ENCODE measurements at regions not wholly inside any gene's neighbourhood (a gene's known extent, or its start where the extent isn't known, plus 50 kb on each side); places are given as distances from the start of the nearest gene placed in this dataset.
A peak's percentile ranks its signal among the peaks of the same experiment; 100 is the strongest.

DNA sequence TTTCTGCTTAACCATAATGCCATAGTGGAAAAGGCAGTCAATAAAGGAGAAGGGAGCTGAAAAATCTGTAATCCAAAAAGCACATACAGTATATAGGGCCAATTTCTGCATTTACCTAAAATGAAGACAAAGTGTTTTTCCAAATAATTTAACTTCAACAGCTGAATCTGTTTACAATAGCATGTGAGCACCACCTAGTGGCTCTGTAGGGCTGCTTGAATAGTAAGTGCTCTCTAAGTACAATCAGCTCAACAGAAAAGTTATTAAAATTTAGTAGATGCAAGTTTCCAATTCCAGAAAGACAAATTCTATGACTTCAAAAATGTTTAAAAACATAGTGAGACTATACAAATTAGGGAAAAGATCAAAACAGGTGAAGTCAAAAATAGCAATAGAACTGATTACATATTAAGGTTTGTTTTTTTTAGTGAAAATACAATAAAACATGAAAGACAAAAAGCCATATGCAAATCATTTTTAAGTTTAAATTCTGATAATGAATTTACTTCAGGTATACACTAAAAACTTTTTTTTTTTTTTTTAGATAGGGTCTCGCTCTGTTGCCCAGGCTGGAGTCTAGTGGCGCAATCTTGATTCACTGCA, 220.0 kb downstream of the SETD4 start:
- TF ChIP-seq, protein P1, sequence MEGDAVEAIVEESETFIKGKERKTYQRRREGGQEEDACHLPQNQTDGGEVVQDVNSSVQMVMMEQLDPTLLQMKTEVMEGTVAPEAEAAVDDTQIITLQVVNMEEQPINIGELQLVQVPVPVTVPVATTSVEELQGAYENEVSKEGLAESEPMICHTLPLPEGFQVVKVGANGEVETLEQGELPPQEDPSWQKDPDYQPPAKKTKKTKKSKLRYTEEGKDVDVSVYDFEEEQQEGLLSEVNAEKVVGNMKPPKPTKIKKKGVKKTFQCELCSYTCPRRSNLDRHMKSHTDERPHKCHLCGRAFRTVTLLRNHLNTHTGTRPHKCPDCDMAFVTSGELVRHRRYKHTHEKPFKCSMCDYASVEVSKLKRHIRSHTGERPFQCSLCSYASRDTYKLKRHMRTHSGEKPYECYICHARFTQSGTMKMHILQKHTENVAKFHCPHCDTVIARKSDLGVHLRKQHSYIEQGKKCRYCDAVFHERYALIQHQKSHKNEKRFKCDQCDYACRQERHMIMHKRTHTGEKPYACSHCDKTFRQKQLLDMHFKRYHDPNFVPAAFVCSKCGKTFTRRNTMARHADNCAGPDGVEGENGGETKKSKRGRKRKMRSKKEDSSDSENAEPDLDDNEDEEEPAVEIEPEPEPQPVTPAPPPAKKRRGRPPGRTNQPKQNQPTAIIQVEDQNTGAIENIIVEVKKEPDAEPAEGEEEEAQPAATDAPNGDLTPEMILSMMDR (IDR thresholded peaks at IDR 0.05 in 4 of 5, conservative IDR thresholded peaks at IDR 0.05 in 1 of 5) = peak; percentile 43 to 78 (median 63)
- no peak for TF ChIP-seq POLR2A (IDR thresholded peaks at IDR 0.05)
